ENCODE measurements at regions not wholly inside any gene's neighbourhood (a gene's known extent, or its start where the extent isn't known, plus 50 kb on each side); places are given as distances from the start of the nearest gene placed in this dataset.
A peak's percentile ranks its signal among the peaks of the same experiment; 100 is the strongest.

DNA sequence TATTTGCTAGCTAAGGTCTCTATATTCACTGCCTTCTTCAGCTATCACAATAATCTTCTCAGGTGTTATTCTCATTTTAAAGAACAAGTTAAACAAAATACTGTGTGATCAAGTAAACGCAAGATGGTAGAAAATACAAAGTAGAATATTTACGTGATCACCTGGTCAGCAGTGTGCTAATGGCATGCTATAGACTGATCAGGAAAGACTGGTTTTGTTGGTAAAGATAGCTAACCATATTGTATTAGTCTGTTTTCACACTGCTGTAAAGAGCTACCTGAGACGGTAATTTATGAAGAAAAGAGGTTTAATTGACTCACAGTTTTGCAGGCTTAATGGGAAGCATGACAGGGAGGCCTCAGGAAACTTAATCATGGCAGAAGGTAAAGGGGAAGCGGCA lies 50.4 kb downstream of the ZBTB38 start:
- H3K27ac ChIP-seq = peak overlapping the region; percentile 99 to 100
- no peak for TF ChIP-seq HEYL (CRISPR knock-in tag; IDR thresholded peaks at IDR 0.05)
- TF ChIP-seq, protein P1, sequence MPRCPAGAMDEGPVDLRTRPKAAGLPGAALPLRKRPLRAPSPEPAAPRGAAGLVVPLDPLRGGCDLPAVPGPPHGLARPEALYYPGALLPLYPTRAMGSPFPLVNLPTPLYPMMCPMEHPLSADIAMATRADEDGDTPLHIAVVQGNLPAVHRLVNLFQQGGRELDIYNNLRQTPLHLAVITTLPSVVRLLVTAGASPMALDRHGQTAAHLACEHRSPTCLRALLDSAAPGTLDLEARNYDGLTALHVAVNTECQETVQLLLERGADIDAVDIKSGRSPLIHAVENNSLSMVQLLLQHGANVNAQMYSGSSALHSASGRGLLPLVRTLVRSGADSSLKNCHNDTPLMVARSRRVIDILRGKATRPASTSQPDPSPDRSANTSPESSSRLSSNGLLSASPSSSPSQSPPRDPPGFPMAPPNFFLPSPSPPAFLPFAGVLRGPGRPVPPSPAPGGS (IDR thresholded peaks at IDR 0.05) = no peak
- no peak for TF ChIP-seq ELK1 (IDR thresholded peaks at IDR 0.05; ENCODE audit: low read depth, low read length)
- no peak for TF ChIP-seq EHMT2 (IDR thresholded peaks at IDR 0.05; ENCODE audit: low read depth)
- TF ChIP-seq HOXA7 (CRISPR knock-in tag; IDR thresholded peaks at IDR 0.05) = no peak
- no peak for TF ChIP-seq PHF8 (IDR thresholded peaks at IDR 0.05; ENCODE audit: borderline replicate concordance, low read depth)
- no peak for TF ChIP-seq HOXB13 (CRISPR knock-in tag; IDR thresholded peaks at IDR 0.05; ENCODE audit: low read depth)
- TF ChIP-seq ATOH8 (CRISPR knock-in tag; IDR thresholded peaks at IDR 0.05; ENCODE audit: low read depth) = no peak
- no peak for TF ChIP-seq JUNB (IDR thresholded peaks at IDR 0.05)
- TF ChIP-seq EHF (CRISPR knock-in tag; IDR thresholded peaks at IDR 0.05) = no peak
- no peak for TF ChIP-seq MAFK (IDR thresholded peaks at IDR 0.05; ENCODE audit: partially characterized antibody)
- TF ChIP-seq SMC3 (IDR thresholded peaks at IDR 0.05) = no peak
- TF ChIP-seq NFE2L2 (conservative IDR thresholded peaks at IDR 0.05; ENCODE audit: low read length) = no peak
- no peak for TF ChIP-seq FOSL2 (IDR thresholded peaks at IDR 0.05)
- TF ChIP-seq FOSL2 (CRISPR knock-in tag; IDR thresholded peaks at IDR 0.05) = no peak
- TF ChIP-seq CHD4 (IDR thresholded peaks at IDR 0.05; ENCODE audit: borderline replicate concordance) = no peak
- TF ChIP-seq EP300 (IDR thresholded peaks at IDR 0.05) = no peak
- TF ChIP-seq FOSB (CRISPR knock-in tag; IDR thresholded peaks at IDR 0.05) = no peak
- no peak for TF ChIP-seq MAZ (IDR thresholded peaks at IDR 0.05; ENCODE audit: borderline replicate concordance, low read depth, low read length)
- no peak for DNase-seq (ENCODE audit: low read depth in 1 of 2, low spot score in 1 of 2)
- WGBS (ENCODE audit: missing lambda C conversion rate) = 96% methylated on average over 4 of the region's 4 CpGs
- ATAC-seq = no peak
- ChIA-PET CTCF (interaction anchor here (0.7 to 3.4 kb wide), 3 partner anchors 23 to 107 kb away, joined by 3 to 11 read pairs (median 11); no protein-coding TSS in a partner anchor), POLR2A (no interaction called here)
- H3K9me3 ChIP-seq = peaks cover 6% of the 10 kb centered on the region; the same call in 2 of the 3 replicates
- peaks cover 70% of the 10 kb centered on the region for H3K4me1 ChIP-seq
- H3K4me3 ChIP-seq = no peak overlapping the region
- FAIRE-seq = no peak
- no peak overlapping the region for H3K4me2 ChIP-seq

DNA sequence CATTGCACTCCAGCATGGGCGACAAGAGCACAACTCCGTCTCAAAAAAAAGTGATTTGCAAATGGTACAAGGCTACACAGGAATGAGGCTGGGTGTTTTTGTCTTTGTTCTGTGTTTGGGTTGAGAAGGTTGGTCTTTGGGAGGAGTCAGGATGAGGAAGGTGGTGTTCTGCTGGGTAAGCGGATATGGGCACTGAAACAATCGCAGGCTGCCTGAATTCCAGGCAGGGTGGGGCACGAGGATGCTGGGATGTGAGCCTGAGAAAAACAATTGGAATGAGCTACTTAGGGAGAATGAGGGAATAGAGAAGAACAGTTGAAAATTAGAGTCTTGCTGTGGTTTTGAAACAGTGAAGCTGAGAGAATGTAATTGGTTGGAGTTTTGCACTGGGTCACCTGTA lies 51.6 kb downstream of the ZBTB38 start:
- peaks cover 67% of the 10 kb centered on the region for H3K4me1 ChIP-seq
- H3K9me3 ChIP-seq = peaks cover 6% of the 10 kb centered on the region; the same call in 2 of the 3 replicates
- 85% methylated on average over 5 of the region's 5 CpGs for WGBS (ENCODE audit: missing lambda C conversion rate)
- DNase-seq (ENCODE audit: low read depth in 1 of 2, low spot score in 1 of 2) (peak in 1 of 2 experiments; percentile 55), FAIRE-seq (no peak), ATAC-seq (no peak)
- H3K4me2 ChIP-seq = no peak overlapping the region
- POLR2A ChIA-PET = no interaction called here
- no peak for TF ChIP-seq BHLHE40 (IDR thresholded peaks at IDR 0.05; ENCODE audit: low read depth, low read length)
- TF ChIP-seq, protein P2, sequence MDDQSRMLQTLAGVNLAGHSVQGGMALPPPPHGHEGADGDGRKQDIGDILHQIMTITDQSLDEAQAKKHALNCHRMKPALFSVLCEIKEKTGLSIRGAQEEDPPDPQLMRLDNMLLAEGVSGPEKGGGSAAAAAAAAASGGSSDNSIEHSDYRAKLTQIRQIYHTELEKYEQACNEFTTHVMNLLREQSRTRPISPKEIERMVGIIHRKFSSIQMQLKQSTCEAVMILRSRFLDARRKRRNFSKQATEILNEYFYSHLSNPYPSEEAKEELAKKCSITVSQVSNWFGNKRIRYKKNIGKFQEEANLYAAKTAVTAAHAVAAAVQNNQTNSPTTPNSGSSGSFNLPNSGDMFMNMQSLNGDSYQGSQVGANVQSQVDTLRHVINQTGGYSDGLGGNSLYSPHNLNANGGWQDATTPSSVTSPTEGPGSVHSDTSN (IDR thresholded peaks at IDR 0.05) = no peak
- peak; percentile 67 for TF ChIP-seq MAFK (IDR thresholded peaks at IDR 0.05; ENCODE audit: partially characterized antibody)
- TF ChIP-seq RARB (CRISPR knock-in tag; IDR thresholded peaks at IDR 0.05) = no peak
- TF ChIP-seq CBX2 (IDR thresholded peaks at IDR 0.05; ENCODE audit: borderline replicate concordance, low read depth) = no peak
- TF ChIP-seq HOXB5 (CRISPR knock-in tag; IDR thresholded peaks at IDR 0.05) = 0 out of 2 replicates have a peak, but pooled peaks have one; percentile 38
- TF ChIP-seq, protein P3, sequence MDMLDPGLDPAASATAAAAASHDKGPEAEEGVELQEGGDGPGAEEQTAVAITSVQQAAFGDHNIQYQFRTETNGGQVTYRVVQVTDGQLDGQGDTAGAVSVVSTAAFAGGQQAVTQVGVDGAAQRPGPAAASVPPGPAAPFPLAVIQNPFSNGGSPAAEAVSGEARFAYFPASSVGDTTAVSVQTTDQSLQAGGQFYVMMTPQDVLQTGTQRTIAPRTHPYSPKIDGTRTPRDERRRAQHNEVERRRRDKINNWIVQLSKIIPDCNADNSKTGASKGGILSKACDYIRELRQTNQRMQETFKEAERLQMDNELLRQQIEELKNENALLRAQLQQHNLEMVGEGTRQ (IDR thresholded peaks at IDR 0.05) = no peak
- no peak for TF ChIP-seq KDM5A (IDR thresholded peaks at IDR 0.05)
- TF ChIP-seq NFE2L2 (conservative IDR thresholded peaks at IDR 0.05; ENCODE audit: low read length) = no peak
- H3K4me3 ChIP-seq = no peak overlapping the region
- H3K27ac ChIP-seq = peak overlapping the region; percentile 99 to 100
- CTCF ChIA-PET = interaction anchor here (1.4 to 3.4 kb wide), 3 partner anchors 15 to 59 kb away, joined by 3 to 11 read pairs (median 4); no protein-coding TSS in a partner anchor

Measured in A549 (cell line).